Hepatocyte (in vitro differentiated cells): ENCODE measurements at regions not wholly inside any gene's neighbourhood (a gene's known extent, or its start where the extent isn't known, plus 50 kb on each side); places are given as distances from the start of the nearest gene placed in this dataset.

Source experiments
- DNase-seq: peaks from one replicate; pipeline ENCODE4 v3.0.0-alpha.2; 2016; ENCODE audit warnings: low spot score
- H2AFZ ChIP-seq: fragments of 200-600 bp; sonication (generic); 2 replicates; pipeline ENCODE4 v1.6.0; 2016; ENCODE audit warnings: antibody characterized with exemption, mild to moderate bottlenecking
- H3K27ac ChIP-seq: fragments of 200-600 bp; sonication (generic); 2 replicates; pipeline ENCODE4 v1.5.1; 2016; ENCODE audit warnings: mild to moderate bottlenecking
- H3K27me3 ChIP-seq: fragments of 200-600 bp; sonication (generic); 2 replicates; pipeline ENCODE4 v1.6.1; 2016
- H3K36me3 ChIP-seq: fragments of 200-600 bp; sonication (generic); replicated peaks from 2 replicates; pipeline ENCODE4 v1.5.1; 2016; ENCODE audit warnings: low read depth; ENCODE audit not compliant: insufficient read depth
- H3K4me1 ChIP-seq: fragments of 200-600 bp; sonication (generic); 2 replicates; pipeline ENCODE4 v1.5.1; 2016; ENCODE audit warnings: mild to moderate bottlenecking, moderate library complexity; ENCODE audit not compliant: insufficient read depth
- H3K4me2 ChIP-seq: fragments of 200-600 bp; sonication (generic); 2 replicates; pipeline ENCODE4 v1.6.0; 2016
- H3K4me3 ChIP-seq: fragments of 200-600 bp; sonication (generic); 2 replicates; pipeline ENCODE4 v1.5.1; 2016; ENCODE audit warnings: mild to moderate bottlenecking
- H3K79me2 ChIP-seq: fragments of 200-600 bp; sonication (generic); 2 replicates; pipeline ENCODE4 v1.6.0; 2017; ENCODE audit warnings: mild to moderate bottlenecking
- H3K9me2 ChIP-seq: fragments of 200-600 bp; sonication (generic); replicated peaks from 2 replicates; pipeline ENCODE4 v1.6.0; 2017; ENCODE audit warnings: mild to moderate bottlenecking; ENCODE audit not compliant: insufficient read depth
- H3K9me3 ChIP-seq: fragments of 200-600 bp; sonication (generic); 2 replicates; pipeline ENCODE4 v1.5.1; 2016; ENCODE audit warnings: low read depth, mild to moderate bottlenecking
- H4K20me1 ChIP-seq: fragments of 200-600 bp; sonication (generic); 2 replicates; pipeline ENCODE4 v1.6.0; 2016; ENCODE audit warnings: mild to moderate bottlenecking; ENCODE audit not compliant: insufficient read depth, poor library complexity, severe bottlenecking
- EZH2 ChIP-seq: fragments of 200-600 bp; sonication (generic); IDR thresholded peaks from 2 replicates; pipeline ENCODE4 v1.6.1; 2016; ENCODE audit warnings: antibody characterized with exemption, mild to moderate bottlenecking, borderline replicate concordance
- EZH2phosphoT487 ChIP-seq: fragments of 200-600 bp; sonication (generic); IDR thresholded peaks from one replicate; pipeline ENCODE4 v1.6.1; 2018; ENCODE audit warnings: antibody characterized with exemption, mild to moderate bottlenecking, low read depth, moderate library complexity; ENCODE audit not compliant: unreplicated experiment, severe bottlenecking
- WGBS: methylation state at CpG from one replicate; pipeline ENCODE4 v1.1.6; 2016; ENCODE audit warnings: low lambda C conversion rate; ENCODE audit errors: missing lambda C conversion rate; 5-methylcytosine and 5-hydroxymethylcytosine counted together
- TF ChIP-seq, protein P1 (sequence below): fragments of 200-600 bp; sonication (generic); IDR thresholded peaks from 2 replicates; pipeline ENCODE4 v1.5.1; 2016; ENCODE audit warnings: antibody characterized with exemption, mild to moderate bottlenecking; ENCODE audit not compliant: poor library complexity

DNA sequence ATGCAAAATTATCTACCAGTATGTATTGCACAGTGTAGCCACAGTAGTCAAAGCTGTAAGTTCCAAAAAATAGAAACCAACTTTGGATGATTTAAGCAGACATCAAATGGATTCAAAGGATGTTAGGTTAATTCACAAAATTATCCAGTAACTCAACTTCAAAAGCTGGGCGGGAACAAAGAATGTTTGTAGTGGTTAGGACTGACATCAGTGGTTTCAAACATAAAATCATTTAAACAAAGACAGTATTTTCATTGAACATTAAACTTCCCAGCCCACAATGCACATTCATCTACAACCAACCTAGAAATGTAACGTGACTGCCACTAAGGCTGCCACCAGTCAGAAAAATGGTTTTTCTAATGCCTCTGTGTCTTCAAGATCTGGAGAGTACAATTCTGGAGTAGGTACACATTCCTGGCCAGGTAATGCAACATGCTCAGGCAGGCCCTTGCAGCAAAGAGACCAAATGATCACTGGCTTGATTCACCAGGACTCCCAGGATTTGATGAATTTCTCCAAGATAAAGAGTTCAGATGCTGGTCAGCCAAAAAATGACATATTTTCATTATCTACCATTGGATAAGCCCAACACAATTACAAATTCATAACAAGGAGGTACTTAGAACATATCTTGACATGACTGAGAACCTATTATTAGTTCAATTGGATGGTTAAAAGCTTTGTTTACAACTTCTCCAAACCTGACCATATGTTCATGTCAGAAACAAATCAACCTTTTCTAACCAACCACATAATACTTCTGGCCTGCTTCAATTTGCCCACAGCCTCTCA lies 189.8 kb upstream of the CNTN4 start:
- 66% methylated on average over 2 of the region's 2 CpGs for WGBS
- H3K4me2 ChIP-seq, result no peak overlapping the region
- no peaks in the 10 kb centered on the region for H4K20me1 ChIP-seq
- no peaks in the 10 kb centered on the region for H3K9me3 ChIP-seq
- H3K36me3 ChIP-seq, result no peaks in the 10 kb centered on the region
- H3K4me3 ChIP-seq, result no peak overlapping the region
- DNase-seq, result no peak
- no peak overlapping the region for H2AFZ ChIP-seq
- H3K27ac ChIP-seq, result no peak overlapping the region
- H3K27me3 ChIP-seq, result no peaks in the 10 kb centered on the region
- H3K4me1 ChIP-seq, result no peaks in the 10 kb centered on the region
- H3K79me2 ChIP-seq, result no peaks in the 10 kb centered on the region
- H3K9me2 ChIP-seq, result no peaks in the 10 kb centered on the region
- TF ChIP-seq, protein P1, sequence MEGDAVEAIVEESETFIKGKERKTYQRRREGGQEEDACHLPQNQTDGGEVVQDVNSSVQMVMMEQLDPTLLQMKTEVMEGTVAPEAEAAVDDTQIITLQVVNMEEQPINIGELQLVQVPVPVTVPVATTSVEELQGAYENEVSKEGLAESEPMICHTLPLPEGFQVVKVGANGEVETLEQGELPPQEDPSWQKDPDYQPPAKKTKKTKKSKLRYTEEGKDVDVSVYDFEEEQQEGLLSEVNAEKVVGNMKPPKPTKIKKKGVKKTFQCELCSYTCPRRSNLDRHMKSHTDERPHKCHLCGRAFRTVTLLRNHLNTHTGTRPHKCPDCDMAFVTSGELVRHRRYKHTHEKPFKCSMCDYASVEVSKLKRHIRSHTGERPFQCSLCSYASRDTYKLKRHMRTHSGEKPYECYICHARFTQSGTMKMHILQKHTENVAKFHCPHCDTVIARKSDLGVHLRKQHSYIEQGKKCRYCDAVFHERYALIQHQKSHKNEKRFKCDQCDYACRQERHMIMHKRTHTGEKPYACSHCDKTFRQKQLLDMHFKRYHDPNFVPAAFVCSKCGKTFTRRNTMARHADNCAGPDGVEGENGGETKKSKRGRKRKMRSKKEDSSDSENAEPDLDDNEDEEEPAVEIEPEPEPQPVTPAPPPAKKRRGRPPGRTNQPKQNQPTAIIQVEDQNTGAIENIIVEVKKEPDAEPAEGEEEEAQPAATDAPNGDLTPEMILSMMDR, result no peak
- TF ChIP-seq EZH2, result no peak
- no peak for TF ChIP-seq EZH2phosphoT487

DNA sequence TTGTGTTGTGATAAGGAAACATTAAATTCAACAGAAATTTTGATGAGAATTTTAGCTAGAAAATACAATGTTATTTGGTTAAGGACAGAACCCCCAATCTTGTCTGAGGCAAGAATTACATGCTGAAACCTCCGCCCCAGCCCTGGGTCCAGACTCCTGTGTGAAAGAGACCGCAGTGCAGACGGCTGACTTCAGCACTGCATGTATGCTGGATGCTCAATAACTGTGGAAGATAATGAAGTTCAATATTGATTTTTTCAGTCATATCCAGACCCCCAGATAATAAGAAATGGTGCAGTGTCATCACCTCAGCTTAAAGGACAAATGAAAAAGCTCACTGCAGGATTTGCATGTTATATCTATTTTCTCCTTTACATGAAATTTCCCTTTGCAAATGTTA lies 188.3 kb upstream of the CNTN4 start:
- no peak for DNase-seq
- H3K27ac ChIP-seq, result no peak overlapping the region

DNA sequence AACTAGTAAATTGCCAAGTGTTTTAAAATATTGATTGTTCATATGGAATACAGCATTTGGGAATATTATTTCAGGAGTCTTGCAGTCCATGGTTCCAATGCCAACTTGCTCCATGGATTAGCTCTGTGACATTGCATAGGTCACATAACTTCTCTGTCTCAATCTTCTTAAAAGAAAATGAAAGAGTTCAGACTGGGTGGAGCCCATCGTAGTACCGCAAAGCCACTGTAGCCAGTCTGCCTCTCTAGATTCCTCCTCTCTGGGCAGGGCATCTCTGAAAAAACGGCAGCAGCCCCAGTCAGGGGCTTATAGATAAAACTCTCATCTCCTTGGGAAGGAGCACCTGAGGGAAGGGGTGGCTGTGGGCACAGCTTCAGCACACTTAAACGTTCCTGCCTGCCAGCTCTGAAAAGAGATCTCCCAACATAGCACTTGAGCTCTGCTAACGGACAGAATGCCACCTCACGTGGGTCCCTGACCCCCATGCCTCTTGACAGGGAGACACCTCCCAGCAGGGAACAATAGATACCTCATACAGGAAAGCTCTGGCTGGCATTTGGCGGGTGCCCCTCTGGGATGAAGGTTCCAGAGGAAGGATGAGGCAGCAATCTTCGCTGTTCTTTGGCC lies 168.8 kb upstream of the CNTN4 start:
- H2AFZ ChIP-seq, result no peak overlapping the region

More for the DNA sequence above, 188.3 kb upstream of the CNTN4 start:
- H4K20me1 ChIP-seq, result no peaks in the 10 kb centered on the region
- 91% methylated on average over 3 of the region's 3 CpGs for WGBS
- no peak overlapping the region for H3K4me3 ChIP-seq
- no peaks in the 10 kb centered on the region for H3K9me3 ChIP-seq
- no peaks in the 10 kb centered on the region for H3K9me2 ChIP-seq
- TF ChIP-seq EZH2, result no peak
- TF ChIP-seq EZH2phosphoT487, result no peak
- TF ChIP-seq, protein P1, result no peak
- H3K79me2 ChIP-seq, result no peaks in the 10 kb centered on the region
- H2AFZ ChIP-seq, result no peak overlapping the region
- no peaks in the 10 kb centered on the region for H3K36me3 ChIP-seq
- H3K4me2 ChIP-seq, result no peak overlapping the region
- H3K27me3 ChIP-seq, result no peaks in the 10 kb centered on the region
- H3K4me1 ChIP-seq, result no peaks in the 10 kb centered on the region

More for the DNA sequence above, 168.8 kb upstream of the CNTN4 start:
- no peak overlapping the region for H3K4me2 ChIP-seq
- no peak overlapping the region for H3K4me3 ChIP-seq
- no peak overlapping the region for H3K27ac ChIP-seq
- 85% methylated on average over 8 of the region's 8 CpGs for WGBS
- H3K36me3 ChIP-seq, result no peaks in the 10 kb centered on the region
- no peak for TF ChIP-seq EZH2phosphoT487
- TF ChIP-seq, protein P1, result no peak
- no peak for TF ChIP-seq EZH2
- H3K9me2 ChIP-seq, result no peaks in the 10 kb centered on the region
- no peaks in the 10 kb centered on the region for H3K79me2 ChIP-seq
- no peak for DNase-seq
- H4K20me1 ChIP-seq, result no peaks in the 10 kb centered on the region
- H3K9me3 ChIP-seq, result no peaks in the 10 kb centered on the region
- H3K4me1 ChIP-seq, result no peaks in the 10 kb centered on the region
- no peaks in the 10 kb centered on the region for H3K27me3 ChIP-seq
